ENCODE measurements at regions not wholly inside any gene's neighbourhood (a gene's known extent, or its start where the extent isn't known, plus 50 kb on each side); places are given as distances from the start of the nearest gene placed in this dataset.
"Not testable (repeated sequence)": the region's sequence is repeated elsewhere in the genome, so short reads cannot be mapped to it uniquely, and the experiment has no call there.

DNA sequence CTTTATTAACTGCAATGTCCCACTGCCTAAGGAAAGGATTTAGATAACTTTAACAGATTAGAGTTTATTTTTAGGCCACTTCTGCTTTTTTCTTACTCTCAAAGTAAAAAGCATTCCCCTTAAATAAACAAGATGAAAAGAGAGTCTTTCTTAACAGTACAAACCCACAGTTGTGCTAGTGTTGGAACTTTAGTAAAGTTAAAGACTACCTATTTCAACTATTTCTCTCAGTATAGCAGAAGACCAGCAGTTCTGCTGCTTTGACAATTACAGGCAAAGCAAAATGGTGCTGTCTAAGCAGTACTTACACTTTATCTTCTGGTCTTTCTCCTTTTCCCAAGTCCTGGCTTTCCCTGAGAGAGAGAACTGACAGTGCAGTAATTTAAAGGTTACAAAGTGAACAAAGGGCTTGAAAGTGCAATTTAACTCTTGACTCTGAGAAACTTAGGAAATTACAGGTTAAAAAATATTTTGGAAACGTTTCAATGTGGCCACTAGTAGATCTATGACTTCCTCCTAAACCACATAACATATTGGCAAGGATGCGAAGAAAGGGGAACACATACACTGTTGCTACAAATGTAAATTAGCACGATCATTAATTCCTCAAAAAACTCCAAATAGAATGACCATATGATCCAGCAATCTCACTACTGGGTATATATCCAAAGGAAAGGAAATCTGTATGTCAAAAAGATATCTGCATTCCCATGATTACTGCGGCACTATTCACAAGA is 135.4 kb upstream of the POGK start:
- no peak for DNase-seq

DNA sequence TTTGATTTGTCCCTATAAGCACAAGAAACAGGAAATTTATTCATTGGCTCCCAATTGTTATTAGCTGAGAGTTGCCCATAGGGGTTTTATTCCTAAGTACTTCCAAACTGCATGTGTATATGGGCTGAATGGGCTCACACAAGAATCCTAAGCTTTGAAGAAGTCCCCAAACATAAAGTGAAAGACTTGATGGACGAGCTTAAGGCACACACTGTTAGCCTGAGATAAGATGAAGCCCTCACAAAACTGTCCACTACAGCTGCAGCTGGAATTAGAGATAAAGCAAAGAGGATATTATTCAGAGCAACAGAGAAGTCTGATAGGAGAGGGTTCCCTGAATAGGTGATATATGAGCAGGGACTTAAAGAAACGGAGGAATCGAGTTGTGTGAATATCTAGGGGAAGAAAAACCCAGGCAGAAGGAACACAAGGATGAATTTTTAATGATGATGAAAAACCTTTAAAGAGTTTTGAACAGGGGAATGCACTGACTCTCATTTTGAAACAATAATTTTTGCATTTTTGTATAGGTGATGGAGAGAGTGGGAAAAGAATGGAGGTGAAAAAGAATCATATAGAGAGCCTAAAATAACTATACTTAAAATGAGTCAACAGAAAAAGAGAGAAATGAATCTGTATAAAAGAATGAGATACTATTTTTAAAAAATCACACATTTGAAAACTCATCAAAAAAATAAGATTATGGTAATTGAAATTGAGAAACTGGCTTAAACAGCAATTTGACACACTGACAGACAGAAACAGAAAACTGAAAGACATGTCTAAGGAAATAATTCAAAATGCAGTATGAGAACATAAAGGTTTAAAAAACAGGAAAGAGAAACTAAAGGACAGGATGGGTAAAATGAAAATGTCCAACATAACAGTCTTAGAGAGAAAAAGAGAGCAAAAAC is 133.6 kb upstream of the POGK start:
- no peak for DNase-seq

DNA sequence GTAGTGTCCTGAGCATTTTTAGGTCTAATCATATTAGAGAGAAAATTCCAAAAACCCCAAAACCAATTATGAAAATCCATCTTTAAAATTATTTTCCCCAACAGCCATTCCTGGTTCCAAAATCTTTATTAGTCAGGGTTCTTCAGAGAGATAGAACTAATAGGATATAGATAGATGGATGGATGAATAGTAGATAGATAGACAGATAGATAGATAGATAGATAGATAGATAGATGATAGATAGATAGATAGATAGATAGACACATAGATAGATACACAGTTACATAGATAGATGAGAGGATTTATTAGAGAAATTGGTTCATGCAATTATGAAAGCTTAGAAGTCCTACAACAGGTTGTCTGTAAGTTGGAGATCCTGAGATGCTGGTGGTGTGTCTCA is 122.7 kb upstream of the POGK start:
- no peak for DNase-seq

DNA sequence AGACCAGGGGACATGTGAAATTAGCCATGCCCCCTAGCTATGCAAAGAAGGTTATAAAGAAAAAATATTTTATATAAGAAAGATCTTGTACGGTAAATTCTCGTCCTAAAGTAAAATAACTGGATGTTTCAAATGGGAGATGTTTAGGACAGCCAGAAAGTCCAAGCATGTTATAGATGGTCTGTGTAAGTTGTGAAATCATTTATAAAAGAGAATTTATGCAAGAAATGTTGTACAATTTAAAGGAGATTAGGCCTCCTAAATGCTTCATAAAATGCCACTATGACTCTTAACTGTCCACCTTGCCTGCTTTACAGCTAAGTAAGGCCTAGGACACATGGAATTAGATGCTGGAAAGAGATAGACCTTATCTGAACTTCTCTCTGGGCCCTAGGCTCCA is 118.1 kb upstream of the POGK start:
- no peak for DNase-seq

DNA sequence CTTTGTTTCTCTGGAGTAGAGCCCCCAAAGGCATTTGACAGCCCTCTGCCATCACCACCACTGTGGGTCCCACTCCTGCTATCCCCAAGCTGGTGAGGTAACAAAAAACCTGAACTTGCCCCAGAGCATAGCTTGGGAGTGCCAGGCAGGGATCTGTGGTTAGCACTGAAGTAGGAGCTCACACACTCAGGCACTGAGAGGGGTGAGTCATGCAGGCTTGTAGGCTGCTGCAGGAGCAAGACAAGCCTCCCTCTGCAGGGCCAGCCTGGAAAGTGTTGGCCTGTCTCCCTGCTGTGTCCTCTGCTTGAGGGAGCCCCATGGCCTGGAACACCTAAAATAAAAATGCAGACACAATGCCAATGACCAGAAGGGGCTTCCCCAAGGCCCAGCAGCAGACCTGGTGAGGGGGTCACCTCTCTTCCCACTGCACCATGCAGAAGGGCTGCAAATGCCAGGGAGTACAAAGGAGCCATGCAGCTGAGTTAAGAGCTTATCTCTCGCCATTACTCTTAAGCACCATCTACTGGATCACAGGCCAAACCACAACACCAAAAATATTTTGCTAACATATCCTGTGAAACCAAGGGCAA is 108.9 kb upstream of the POGK start:
- no peak for DNase-seq

DNA sequence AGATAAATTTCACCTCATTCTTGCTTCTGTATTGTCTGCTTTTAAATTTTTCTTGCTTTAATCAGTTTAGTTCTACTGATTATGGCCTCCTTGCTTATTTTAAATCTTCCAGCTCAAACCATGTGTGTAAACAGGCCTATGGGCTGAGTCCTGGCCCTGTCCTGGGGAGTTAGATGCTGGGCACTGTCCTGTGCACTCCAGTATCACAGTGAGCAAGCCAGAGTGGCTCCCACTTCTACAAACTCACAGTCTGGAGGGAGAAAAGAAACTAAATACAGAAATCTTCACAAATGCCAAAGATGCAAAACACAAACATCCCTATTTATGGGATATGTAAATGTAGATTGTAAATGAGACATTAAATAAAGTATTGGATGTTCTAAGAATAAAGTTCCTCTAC is 101.1 kb upstream of the POGK start:
- DNase-seq, result no peak

DNA sequence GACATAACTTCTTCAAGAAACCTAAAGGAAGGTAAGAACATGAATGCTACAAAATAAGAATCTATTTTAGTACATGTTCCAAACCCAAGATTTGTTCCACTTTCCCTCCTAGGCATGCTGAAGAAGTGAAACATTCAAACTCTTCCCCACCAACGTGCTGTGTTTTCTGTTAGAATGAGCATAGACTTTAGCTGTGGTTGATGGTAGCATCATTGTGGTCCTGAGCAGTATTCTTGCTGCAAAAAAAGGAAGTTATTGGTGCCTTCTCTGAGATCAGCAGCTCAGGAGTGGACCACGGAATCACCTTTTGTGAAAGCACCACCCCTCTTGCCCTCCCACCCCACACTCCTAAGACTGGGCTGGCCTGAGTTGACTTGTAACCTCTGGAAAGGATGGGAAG is 100.4 kb upstream of the POGK start:
- DNase-seq, result no peak

DNA sequence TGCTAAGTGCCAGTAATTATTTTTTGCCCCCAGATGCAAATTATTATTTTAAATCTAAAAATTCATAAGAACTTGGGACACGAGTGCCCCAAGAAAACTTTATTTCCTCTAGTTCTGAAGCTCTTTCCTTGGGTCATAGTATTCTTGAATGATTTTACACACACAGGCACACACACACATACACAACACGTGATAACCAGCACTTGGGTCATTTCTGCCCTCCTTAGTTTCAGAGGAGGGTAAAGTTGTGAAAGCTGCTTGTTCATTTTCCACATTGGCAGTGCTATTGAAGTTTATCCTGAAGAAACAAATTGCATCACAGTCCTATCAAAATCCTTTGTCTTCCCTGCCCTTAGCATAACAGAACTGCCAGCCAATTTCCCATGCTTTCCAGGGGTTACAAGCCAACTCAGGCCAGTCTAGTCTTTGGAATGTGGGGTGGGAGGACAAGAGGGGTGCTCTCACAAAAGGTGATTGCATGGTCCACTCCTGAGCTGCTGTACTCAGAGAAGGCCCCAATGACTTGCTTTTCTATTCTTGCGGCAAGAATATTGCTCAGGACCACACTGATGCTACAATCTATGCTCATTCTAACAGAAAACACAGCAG is 98.5 kb upstream of the POGK start:
- no peak for DNase-seq

DNA sequence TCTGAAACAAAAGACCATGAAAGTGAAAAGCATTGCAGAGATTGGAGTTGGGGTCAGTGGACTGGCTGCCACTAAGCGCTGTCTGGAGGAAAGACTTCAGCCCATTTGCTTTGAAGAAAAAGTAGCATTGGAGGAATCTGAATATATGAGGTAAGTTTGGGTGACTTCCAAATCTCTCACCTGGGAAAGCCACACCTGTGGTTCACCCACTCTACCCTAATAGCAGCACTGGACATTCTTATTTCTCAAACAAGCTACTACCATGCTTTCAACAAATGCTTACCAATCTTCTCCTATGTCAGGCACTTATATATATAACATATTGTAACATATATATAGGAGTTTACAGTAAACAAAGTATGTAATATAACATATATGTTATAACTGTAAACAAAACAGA is 76.0 kb upstream of the POGK start:
- DNase-seq, result no peak

DNA sequence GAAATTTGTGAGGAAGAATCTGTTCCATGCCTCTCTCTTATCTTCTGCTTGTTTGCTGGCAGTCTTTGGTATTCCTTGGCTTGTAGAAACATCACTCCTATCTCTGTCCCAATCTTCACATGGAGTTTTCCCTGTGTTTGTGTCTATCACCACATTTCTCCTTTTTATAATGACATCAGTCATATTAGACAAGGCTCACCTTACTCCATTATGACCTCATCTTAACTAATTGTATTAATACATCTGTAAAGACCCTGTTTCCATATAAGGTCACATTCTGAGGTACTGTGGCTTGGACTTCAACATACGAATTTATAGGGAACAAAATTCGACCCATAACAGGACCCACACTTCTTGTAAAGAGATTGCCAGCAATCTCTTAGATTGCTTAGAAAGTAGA is 72.3 kb upstream of the POGK start:
- no peak for DNase-seq

DNA sequence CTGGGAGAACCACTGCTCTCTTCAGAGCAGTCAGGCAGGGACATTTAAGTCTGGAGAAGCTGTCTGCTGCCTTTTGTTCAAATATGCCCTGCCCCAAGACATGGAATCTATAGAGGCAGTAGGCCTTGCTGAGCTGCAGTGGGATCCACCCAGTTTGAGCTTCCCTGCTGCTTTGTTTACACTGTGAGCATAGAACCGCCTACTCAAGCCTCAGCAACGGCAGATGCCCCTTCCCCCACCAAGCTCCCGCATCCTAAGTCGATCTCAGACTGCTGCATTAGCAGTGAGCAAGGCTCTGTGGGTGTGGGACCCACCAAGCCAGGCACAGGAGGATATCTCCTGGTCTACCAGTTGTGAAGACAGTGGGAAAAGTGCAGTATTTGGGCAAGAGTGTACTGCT is 54.6 kb upstream of the POGK start:
- not testable (repeated sequence) for DNase-seq

DNA sequence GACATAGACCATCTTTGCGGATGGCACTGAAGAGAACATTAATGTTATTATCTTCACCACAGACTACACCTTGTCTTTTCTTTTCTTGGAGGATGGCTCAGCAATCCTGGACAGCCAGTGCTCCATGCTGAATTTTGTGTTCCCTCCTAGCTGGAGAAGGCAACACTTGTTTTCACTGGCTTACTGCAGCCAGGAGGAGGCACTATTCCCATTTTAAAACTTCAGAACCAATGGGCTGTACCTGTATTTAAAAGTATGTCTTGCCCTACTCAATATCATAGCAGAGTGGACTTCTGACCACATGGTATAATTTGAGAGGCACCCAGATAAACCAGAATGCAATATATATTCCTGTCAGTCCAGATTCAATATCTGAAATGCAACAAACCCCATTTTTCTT is 53.3 kb upstream of the POGK start:
- no peak for DNase-seq

DNA sequence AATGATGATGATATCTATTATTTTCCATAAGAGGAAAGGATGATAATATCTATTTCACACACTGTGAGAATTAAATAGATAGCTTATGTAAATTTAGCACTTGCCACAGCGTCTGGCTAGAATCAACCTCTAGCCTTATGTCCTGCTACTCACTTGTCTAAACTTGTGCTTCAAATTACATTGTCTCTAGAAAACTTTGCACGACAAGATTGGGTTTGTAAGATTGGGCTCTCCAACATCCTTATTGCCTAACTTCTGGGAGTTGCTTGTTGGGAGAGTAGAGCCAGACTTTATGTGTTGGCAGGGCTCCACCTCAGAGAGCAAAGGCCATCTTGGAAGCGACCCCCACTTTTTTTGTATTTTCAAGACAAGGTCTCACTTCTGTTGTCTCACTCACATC is 50.0 kb upstream of the POGK start:
- DNase-seq, result no peak

All from NCI-H524 treated with DMSO at 0.1 percent for 48 hours (cell line).